ENCODE measurements at regions not wholly inside any gene's neighbourhood (a gene's known extent, or its start where the extent isn't known, plus 50 kb on each side); places are given as distances from the start of the nearest gene placed in this dataset.

DNA sequence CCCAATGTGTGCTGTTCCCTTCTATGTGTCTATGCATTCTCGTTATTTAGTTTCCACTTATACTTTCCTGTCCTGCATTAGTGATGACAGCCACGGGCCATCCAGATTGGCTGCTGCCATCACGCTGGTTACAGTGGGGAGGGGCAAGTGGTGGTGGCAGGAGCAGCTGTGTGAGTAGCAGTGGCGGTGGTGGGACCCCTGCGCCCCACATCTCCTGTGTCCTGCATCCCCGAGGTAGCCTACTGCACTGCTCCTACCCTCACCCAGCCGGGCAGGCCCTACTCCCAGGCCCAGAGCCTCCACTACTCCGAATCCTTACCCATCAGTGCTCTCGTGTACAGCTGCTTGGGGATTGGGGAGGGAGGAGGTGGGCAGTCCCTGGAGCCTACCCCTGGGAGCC is 798.7 kb upstream of the AGA start:
- in situ Hi-C loops (cut with HindIII; ENCODE audit: extremely low pct_ligation_motif_present, low pct_unique_long_range_greater_than_20kb) (no loop called here), intact Hi-C loops (cut with micrococcal nuclease; ENCODE audit: unreplicated experiment) (no loop called here)
- Histone ChIP-seq H2AFZ (ENCODE audit: low read length) (no peak overlapping the region), H3K36me3 (replicated peaks in 1 of 2; ENCODE audit: control insufficient read depth in 1 of 2, insufficient read depth in 2 of 2, low read length in 2 of 2) (no peaks in the 10 kb centered on the region), H3K9ac (ENCODE audit: insufficient read depth, low read depth, low read length) (no peak overlapping the region), H3K79me2 (ENCODE audit: insufficient read depth, low read length) (no peaks in the 10 kb centered on the region), H3K9me3 (ENCODE audit: low read length) (peaks cover 66% of the 10 kb centered on the region), H3K4me3 (replicated peaks in 1 of 3; ENCODE audit: insufficient read depth in 1 of 3, low read depth in 2 of 3, low read length in 3 of 3) (no peak overlapping the region), H3K4me2 (ENCODE audit: low read depth, low read length) (no peak overlapping the region), H4K20me1 (ENCODE audit: insufficient read depth, low read length) (no peaks in the 10 kb centered on the region), H3K27ac (ENCODE audit: extremely low read length, insufficient read depth, low read length) (no peak overlapping the region), H3K4me1 (ENCODE audit: insufficient read depth, low read length) (no peaks in the 10 kb centered on the region), H3K27me3 (ENCODE audit: control insufficient read depth in 1 of 2, insufficient read depth in 2 of 2, low read length in 2 of 2) (no peaks in the 10 kb centered on the region)
- DNase-seq (ENCODE audit: low spot score), result no peak
- WGBS (ENCODE audit: low lambda C conversion rate), result 1% methylated on average over 3 of the region's 9 CpGs
- POLR2A ChIA-PET, result no interaction called here
- BruUV-seq (replicated peaks), result no TSS peak
- TF ChIP-seq, protein P1, sequence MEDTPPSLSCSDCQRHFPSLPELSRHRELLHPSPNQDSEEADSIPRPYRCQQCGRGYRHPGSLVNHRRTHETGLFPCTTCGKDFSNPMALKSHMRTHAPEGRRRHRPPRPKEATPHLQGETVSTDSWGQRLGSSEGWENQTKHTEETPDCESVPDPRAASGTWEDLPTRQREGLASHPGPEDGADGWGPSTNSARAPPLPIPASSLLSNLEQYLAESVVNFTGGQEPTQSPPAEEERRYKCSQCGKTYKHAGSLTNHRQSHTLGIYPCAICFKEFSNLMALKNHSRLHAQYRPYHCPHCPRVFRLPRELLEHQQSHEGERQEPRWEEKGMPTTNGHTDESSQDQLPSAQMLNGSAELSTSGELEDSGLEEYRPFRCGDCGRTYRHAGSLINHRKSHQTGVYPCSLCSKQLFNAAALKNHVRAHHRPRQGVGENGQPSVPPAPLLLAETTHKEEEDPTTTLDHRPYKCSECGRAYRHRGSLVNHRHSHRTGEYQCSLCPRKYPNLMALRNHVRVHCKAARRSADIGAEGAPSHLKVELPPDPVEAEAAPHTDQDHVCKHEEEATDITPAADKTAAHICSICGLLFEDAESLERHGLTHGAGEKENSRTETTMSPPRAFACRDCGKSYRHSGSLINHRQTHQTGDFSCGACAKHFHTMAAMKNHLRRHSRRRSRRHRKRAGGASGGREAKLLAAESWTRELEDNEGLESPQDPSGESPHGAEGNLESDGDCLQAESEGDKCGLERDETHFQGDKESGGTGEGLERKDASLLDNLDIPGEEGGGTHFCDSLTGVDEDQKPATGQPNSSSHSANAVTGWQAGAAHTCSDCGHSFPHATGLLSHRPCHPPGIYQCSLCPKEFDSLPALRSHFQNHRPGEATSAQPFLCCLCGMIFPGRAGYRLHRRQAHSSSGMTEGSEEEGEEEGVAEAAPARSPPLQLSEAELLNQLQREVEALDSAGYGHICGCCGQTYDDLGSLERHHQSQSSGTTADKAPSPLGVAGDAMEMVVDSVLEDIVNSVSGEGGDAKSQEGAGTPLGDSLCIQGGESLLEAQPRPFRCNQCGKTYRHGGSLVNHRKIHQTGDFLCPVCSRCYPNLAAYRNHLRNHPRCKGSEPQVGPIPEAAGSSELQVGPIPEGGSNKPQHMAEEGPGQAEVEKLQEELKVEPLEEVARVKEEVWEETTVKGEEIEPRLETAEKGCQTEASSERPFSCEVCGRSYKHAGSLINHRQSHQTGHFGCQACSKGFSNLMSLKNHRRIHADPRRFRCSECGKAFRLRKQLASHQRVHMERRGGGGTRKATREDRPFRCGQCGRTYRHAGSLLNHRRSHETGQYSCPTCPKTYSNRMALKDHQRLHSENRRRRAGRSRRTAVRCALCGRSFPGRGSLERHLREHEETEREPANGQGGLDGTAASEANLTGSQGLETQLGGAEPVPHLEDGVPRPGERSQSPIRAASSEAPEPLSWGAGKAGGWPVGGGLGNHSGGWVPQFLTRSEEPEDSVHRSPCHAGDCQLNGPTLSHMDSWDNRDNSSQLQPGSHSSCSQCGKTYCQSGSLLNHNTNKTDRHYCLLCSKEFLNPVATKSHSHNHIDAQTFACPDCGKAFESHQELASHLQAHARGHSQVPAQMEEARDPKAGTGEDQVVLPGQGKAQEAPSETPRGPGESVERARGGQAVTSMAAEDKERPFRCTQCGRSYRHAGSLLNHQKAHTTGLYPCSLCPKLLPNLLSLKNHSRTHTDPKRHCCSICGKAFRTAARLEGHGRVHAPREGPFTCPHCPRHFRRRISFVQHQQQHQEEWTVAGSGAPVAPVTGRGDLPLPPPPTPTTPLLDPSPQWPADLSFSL (CRISPR knock-in tag; IDR thresholded peaks at IDR 0.05), result no peak
- TF ChIP-seq HMGA1 (CRISPR knock-in tag; conservative IDR thresholded peaks at IDR 0.05) (no peak), ZNF136 (CRISPR knock-in tag; IDR thresholded peaks at IDR 0.05; ENCODE audit: low read depth) (no peak), NCOA2 (CRISPR knock-in tag; IDR thresholded peaks at IDR 0.05) (no peak), ZSCAN9 (CRISPR knock-in tag; IDR thresholded peaks at IDR 0.05; ENCODE audit: borderline replicate concordance) (no peak), SATB2 (CRISPR knock-in tag; IDR thresholded peaks at IDR 0.05) (no peak)
- TF ChIP-seq, protein P2, sequence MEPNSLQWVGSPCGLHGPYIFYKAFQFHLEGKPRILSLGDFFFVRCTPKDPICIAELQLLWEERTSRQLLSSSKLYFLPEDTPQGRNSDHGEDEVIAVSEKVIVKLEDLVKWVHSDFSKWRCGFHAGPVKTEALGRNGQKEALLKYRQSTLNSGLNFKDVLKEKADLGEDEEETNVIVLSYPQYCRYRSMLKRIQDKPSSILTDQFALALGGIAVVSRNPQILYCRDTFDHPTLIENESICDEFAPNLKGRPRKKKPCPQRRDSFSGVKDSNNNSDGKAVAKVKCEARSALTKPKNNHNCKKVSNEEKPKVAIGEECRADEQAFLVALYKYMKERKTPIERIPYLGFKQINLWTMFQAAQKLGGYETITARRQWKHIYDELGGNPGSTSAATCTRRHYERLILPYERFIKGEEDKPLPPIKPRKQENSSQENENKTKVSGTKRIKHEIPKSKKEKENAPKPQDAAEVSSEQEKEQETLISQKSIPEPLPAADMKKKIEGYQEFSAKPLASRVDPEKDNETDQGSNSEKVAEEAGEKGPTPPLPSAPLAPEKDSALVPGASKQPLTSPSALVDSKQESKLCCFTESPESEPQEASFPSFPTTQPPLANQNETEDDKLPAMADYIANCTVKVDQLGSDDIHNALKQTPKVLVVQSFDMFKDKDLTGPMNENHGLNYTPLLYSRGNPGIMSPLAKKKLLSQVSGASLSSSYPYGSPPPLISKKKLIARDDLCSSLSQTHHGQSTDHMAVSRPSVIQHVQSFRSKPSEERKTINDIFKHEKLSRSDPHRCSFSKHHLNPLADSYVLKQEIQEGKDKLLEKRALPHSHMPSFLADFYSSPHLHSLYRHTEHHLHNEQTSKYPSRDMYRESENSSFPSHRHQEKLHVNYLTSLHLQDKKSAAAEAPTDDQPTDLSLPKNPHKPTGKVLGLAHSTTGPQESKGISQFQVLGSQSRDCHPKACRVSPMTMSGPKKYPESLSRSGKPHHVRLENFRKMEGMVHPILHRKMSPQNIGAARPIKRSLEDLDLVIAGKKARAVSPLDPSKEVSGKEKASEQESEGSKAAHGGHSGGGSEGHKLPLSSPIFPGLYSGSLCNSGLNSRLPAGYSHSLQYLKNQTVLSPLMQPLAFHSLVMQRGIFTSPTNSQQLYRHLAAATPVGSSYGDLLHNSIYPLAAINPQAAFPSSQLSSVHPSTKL (CRISPR knock-in tag; IDR thresholded peaks at IDR 0.05), result no peak
- TF ChIP-seq, protein P3, sequence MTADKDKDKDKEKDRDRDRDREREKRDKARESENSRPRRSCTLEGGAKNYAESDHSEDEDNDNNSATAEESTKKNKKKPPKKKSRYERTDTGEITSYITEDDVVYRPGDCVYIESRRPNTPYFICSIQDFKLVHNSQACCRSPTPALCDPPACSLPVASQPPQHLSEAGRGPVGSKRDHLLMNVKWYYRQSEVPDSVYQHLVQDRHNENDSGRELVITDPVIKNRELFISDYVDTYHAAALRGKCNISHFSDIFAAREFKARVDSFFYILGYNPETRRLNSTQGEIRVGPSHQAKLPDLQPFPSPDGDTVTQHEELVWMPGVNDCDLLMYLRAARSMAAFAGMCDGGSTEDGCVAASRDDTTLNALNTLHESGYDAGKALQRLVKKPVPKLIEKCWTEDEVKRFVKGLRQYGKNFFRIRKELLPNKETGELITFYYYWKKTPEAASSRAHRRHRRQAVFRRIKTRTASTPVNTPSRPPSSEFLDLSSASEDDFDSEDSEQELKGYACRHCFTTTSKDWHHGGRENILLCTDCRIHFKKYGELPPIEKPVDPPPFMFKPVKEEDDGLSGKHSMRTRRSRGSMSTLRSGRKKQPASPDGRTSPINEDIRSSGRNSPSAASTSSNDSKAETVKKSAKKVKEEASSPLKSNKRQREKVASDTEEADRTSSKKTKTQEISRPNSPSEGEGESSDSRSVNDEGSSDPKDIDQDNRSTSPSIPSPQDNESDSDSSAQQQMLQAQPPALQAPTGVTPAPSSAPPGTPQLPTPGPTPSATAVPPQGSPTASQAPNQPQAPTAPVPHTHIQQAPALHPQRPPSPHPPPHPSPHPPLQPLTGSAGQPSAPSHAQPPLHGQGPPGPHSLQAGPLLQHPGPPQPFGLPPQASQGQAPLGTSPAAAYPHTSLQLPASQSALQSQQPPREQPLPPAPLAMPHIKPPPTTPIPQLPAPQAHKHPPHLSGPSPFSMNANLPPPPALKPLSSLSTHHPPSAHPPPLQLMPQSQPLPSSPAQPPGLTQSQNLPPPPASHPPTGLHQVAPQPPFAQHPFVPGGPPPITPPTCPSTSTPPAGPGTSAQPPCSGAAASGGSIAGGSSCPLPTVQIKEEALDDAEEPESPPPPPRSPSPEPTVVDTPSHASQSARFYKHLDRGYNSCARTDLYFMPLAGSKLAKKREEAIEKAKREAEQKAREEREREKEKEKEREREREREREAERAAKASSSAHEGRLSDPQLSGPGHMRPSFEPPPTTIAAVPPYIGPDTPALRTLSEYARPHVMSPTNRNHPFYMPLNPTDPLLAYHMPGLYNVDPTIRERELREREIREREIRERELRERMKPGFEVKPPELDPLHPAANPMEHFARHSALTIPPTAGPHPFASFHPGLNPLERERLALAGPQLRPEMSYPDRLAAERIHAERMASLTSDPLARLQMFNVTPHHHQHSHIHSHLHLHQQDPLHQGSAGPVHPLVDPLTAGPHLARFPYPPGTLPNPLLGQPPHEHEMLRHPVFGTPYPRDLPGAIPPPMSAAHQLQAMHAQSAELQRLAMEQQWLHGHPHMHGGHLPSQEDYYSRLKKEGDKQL (CRISPR knock-in tag; IDR thresholded peaks at IDR 0.05; ENCODE audit: low read depth), result no peak
- no peak for FAIRE-seq
- CTCF ChIA-PET (ENCODE audit: low intra/inter-chr PET ratio, low total read pairs), result no interaction called here
- no peak for ATAC-seq

Measured in HepG2 (cell line).